ENCODE measurements at regions not wholly inside any gene's neighbourhood (a gene's known extent, or its start where the extent isn't known, plus 50 kb on each side); places are given as distances from the start of the nearest gene placed in this dataset.

GRCh38 chr6:112801468-112802080 is 454.4 kb downstream of the RFPL4B start:
- no peak for DNase-seq (ENCODE audit: low read depth)

GRCh38 chr6:112802144-112802543 is 455.0 kb downstream of the RFPL4B start:
- DNase-seq (ENCODE audit: low read depth) = no peak

- no peak for DNase-seq (ENCODE audit: low read depth)
Observed at GRCh38 chr6:112804638-112805330, 457.7 kb downstream of the RFPL4B start.

GRCh38 chr6:112806163-112806865 is 459.2 kb downstream of the RFPL4B start:
- DNase-seq (ENCODE audit: low read depth) = no peak

- no peak for DNase-seq (ENCODE audit: low read depth)
Observed at GRCh38 chr6:112821476-112821875, 474.3 kb downstream of the RFPL4B start.

- DNase-seq (ENCODE audit: low read depth) = no peak
Observed at GRCh38 chr6:112822769-112823168, 475.6 kb downstream of the RFPL4B start.

GRCh38 chr6:112827793-112828192 is 480.7 kb downstream of the RFPL4B start:
- no peak for DNase-seq (ENCODE audit: low read depth)

GRCh38 chr6:112831022-112831421 is 483.9 kb downstream of the RFPL4B start:
- DNase-seq (ENCODE audit: low read depth) = no peak

GRCh38 chr6:112833581-112834131 is 486.5 kb downstream of the RFPL4B start:
- no peak for DNase-seq (ENCODE audit: low read depth)

GRCh38 chr6:112835078-112835477 is 487.9 kb downstream of the RFPL4B start:
- DNase-seq (ENCODE audit: low read depth) = no peak

- no peak for DNase-seq (ENCODE audit: low read depth)
Observed at GRCh38 chr6:112839525-112839961, 492.4 kb downstream of the RFPL4B start.

GRCh38 chr6:112841553-112842329 is 494.6 kb downstream of the RFPL4B start:
- no peak for DNase-seq (ENCODE audit: low read depth)

GRCh38 chr6:112842330-112842685 is 495.2 kb downstream of the RFPL4B start:
- DNase-seq (ENCODE audit: low read depth) = no peak

GRCh38 chr6:112846681-112847080 is 499.6 kb downstream of the RFPL4B start:
- DNase-seq (ENCODE audit: low read depth) = no peak

- DNase-seq (ENCODE audit: low read depth) = no peak
Observed at GRCh38 chr6:112851146-112851545, 504.0 kb downstream of the RFPL4B start.

GRCh38 chr6:112853162-112853561 is 506.0 kb downstream of the RFPL4B start:
- DNase-seq (ENCODE audit: low read depth) = no peak

- DNase-seq (ENCODE audit: low read depth) = no peak
Observed at GRCh38 chr6:112863753-112864152, 516.6 kb downstream of the RFPL4B start.

- no peak for DNase-seq (ENCODE audit: low read depth)
Observed at GRCh38 chr6:112865131-112865530, 518.0 kb downstream of the RFPL4B start.

GRCh38 chr6:112874881-112875280 is 527.8 kb downstream of the RFPL4B start:
- DNase-seq (ENCODE audit: low read depth) = no peak

- DNase-seq (ENCODE audit: low read depth) = no peak
Observed at GRCh38 chr6:112877134-112878100, 530.3 kb downstream of the RFPL4B start.

- peak; percentile 10 for DNase-seq (ENCODE audit: low read depth)
Observed at GRCh38 chr6:112879920-112880413, 532.8 kb downstream of the RFPL4B start.

All from T-helper 22 cell (primary cell).